C4-2B (cell line): ENCODE measurements at regions not wholly inside any gene's neighbourhood (a gene's known extent, or its start where the extent isn't known, plus 50 kb on each side); places are given as distances from the start of the nearest gene placed in this dataset.

Experiments used
- H3K27ac ChIP-seq: fragments of 450-650 bp; 2 replicates; pipeline ENCODE4 v1.5.1; 2017
- CTCF ChIP-seq: fragments of 450-650 bp; conservative IDR thresholded peaks from 2 replicates; pipeline ENCODE4 v1.5.1; 2017; ENCODE audit warnings: mild to moderate bottlenecking
- ZFX ChIP-seq: fragments of 450-650 bp; IDR thresholded peaks from 2 replicates; pipeline ENCODE4 v1.6.1; 2017

- TF ChIP-seq CTCF: no peak
- TF ChIP-seq ZFX: no peak
- no peak overlapping the region for H3K27ac ChIP-seq
These were observed 184.4 kb downstream of the SPCS3 start for GRCh38 chr4:176504118-176504517.

- no peak overlapping the region for H3K27ac ChIP-seq
- TF ChIP-seq ZFX (no peak), CTCF (no peak)
These were observed 188.2 kb downstream of the SPCS3 start for GRCh38 chr4:176507845-176508533.

- no peak for TF ChIP-seq ZFX
- TF ChIP-seq CTCF: no peak
- H3K27ac ChIP-seq: no peak overlapping the region
These were observed 189.1 kb downstream of the SPCS3 start for GRCh38 chr4:176508780-176509331.

- no peak for TF ChIP-seq ZFX
- no peak for TF ChIP-seq CTCF
- H3K27ac ChIP-seq: no peak overlapping the region
These were observed 205.8 kb downstream of the SPCS3 start for GRCh38 chr4:176525576-176525975.

- TF ChIP-seq ZFX (no peak), CTCF (no peak)
- no peak overlapping the region for H3K27ac ChIP-seq
These were observed 206.9 kb downstream of the SPCS3 start for GRCh38 chr4:176526704-176527103.

GRCh38 chr4:176529574-176529973 is 209.8 kb downstream of the SPCS3 start:
- H3K27ac ChIP-seq: no peak overlapping the region
- TF ChIP-seq ZFX: no peak
- no peak for TF ChIP-seq CTCF

GRCh38 chr4:176533159-176533558 is 213.4 kb downstream of the SPCS3 start:
- H3K27ac ChIP-seq: no peak overlapping the region
- TF ChIP-seq CTCF (no peak), ZFX (no peak)
